Gastrocnemius medialis (tissue), 4 donors: ENCODE measurements at regions not wholly inside any gene's neighbourhood (a gene's known extent, or its start where the extent isn't known, plus 50 kb on each side); places are given as distances from the start of the nearest gene placed in this dataset.

Experiments used
- ATAC-seq, 2 donors: fragments of 150-250 bp; one replicate each; pipeline ENCODE4 v1.9.1; 2016
- DNase-seq, 2 donors: peaks; one replicate each; pipeline ENCODE4 v3.0.0-alpha.2; 2019
- H3K27ac ChIP-seq, 4 donors: fragments of 200-600 bp; sonication (generic); 1 replicate in 1 of 4; 2 replicates in 3 of 4; pipeline ENCODE4 v1.5.1; 2016 to 2018; ENCODE audit warnings: mild to moderate bottlenecking in 2 of 4, moderate library complexity in 1 of 4
- H3K27me3 ChIP-seq, 3 donors: fragments of 200-600 bp; sonication (generic) in 2 of 3; 1 replicate in 1 of 3; 2 replicates in 2 of 3; pipeline versions ENCODE4 v1.5.1 to v1.6.0; 2016 to 2019; ENCODE audit warnings: mild to moderate bottlenecking in 1 of 3, moderate library complexity in 1 of 3
- H3K36me3 ChIP-seq, 2 donors: fragments of 200-600 bp; sonication (generic) in 1 of 2; one replicate each; pipeline ENCODE4 v1.5.1; 2017 to 2018
- H3K4me1 ChIP-seq, 2 donors: fragments of 200-600 bp; sonication (generic) in 1 of 2; one replicate each; pipeline ENCODE4 v1.5.1; 2016 to 2017; ENCODE audit warnings: mild to moderate bottlenecking in 2 of 2
- H3K4me3 ChIP-seq, 4 donors: fragments of 200-600 bp; sonication (generic) in 3 of 4; 1 replicate in 1 of 4; 2 replicates in 3 of 4; pipeline ENCODE4 v1.5.1; 2016 to 2019; ENCODE audit warnings: mild to moderate bottlenecking in 2 of 4
- H3K9me3 ChIP-seq, 3 donors: fragments of 200-600 bp; sonication (generic) in 2 of 3; 1 replicate in 1 of 3; 2 replicates in 2 of 3; pipeline ENCODE4 v1.5.1; 2016 to 2019
- CTCF ChIP-seq, 5 experiments: fragments of 450-650 bp in 3 of 5; fragments of 200-600 bp in 2 of 5; sonication (generic) in 2 of 5; IDR thresholded peaks in 4 of 5; conservative IDR thresholded peaks in 1 of 5; 1 replicate in 4 of 5; 2 replicates in 1 of 5; pipeline ENCODE4 v1.5.1; 2016 to 2019; ENCODE audit warnings: antibody characterized with exemption in 5 of 5, mild to moderate bottlenecking in 3 of 5, moderate library complexity in 3 of 5
- POLR2A ChIP-seq, 2 donors: fragments of 450-650 bp; IDR thresholded peaks; one replicate each; pipeline ENCODE4 v1.6.1; 2017; ENCODE audit warnings: antibody characterized with exemption in 2 of 2, mild to moderate bottlenecking in 2 of 2, moderate library complexity in 2 of 2
- in situ Hi-C, 4 donors: fragments of 200-750 bp; cut with MboI; loops; one replicate each; pipeline versions ENCODE4 v1.15.0 to v1.8.0; 2017; ENCODE audit warnings: low sequenced_read_pairs in 4 of 4
- intact Hi-C: fragments of 100-400 bp; cut with DNase I; formaldehyde crosslinking; loops from one replicate; pipeline ENCODE4 v1.15.1; 2023; ENCODE audit warnings: low total_unique reads

- Histone ChIP-seq H3K36me3 (no peaks in the 10 kb centered on the region), H3K4me1 (no peaks in the 10 kb centered on the region), H3K27ac (no peak overlapping the region), H3K4me3 (no peak overlapping the region), H3K27me3 (no peaks in the 10 kb centered on the region), H3K9me3 (no peaks in the 10 kb centered on the region)
- intact Hi-C loops: no loop called here
- no peak for ATAC-seq
- in situ Hi-C loops: no loop called here
- no peak for TF ChIP-seq POLR2A (IDR thresholded peaks at IDR 0.05)
- TF ChIP-seq CTCF (IDR thresholded peaks at IDR 0.05 in 4 of 5, conservative IDR thresholded peaks at IDR 0.05 in 1 of 5): no peak
- no peak for DNase-seq
Measured at GRCh38 chr2:145410086-145410485, 890.2 kb upstream of the ZEB2 start.

- Histone ChIP-seq H3K27me3 (no peaks in the 10 kb centered on the region), H3K27ac (no peak overlapping the region), H3K9me3 (no peaks in the 10 kb centered on the region), H3K4me1 (no peaks in the 10 kb centered on the region), H3K4me3 (no peak overlapping the region), H3K36me3 (no peaks in the 10 kb centered on the region)
- in situ Hi-C loops (no loop called here), intact Hi-C loops (no loop called here)
- no peak for DNase-seq
- TF ChIP-seq CTCF (IDR thresholded peaks at IDR 0.05 in 4 of 5, conservative IDR thresholded peaks at IDR 0.05 in 1 of 5) (no peak), POLR2A (IDR thresholded peaks at IDR 0.05) (no peak)
- no peak for ATAC-seq
Measured at GRCh38 chr2:145408980-145409379, 889.1 kb upstream of the ZEB2 start.

GRCh38 chr2:145404690-145405089 is 884.8 kb upstream of the ZEB2 start:
- Histone ChIP-seq H3K36me3 (no peaks in the 10 kb centered on the region), H3K4me3 (no peak overlapping the region), H3K27me3 (no peaks in the 10 kb centered on the region), H3K4me1 (no peaks in the 10 kb centered on the region), H3K9me3 (no peaks in the 10 kb centered on the region), H3K27ac (no peak overlapping the region)
- DNase-seq: no peak
- ATAC-seq: no peak
- TF ChIP-seq POLR2A (IDR thresholded peaks at IDR 0.05) (no peak), CTCF (IDR thresholded peaks at IDR 0.05 in 4 of 5, conservative IDR thresholded peaks at IDR 0.05 in 1 of 5) (no peak)
- intact Hi-C loops (no loop called here), in situ Hi-C loops (no loop called here)

GRCh38 chr2:145402706-145403277 is 882.9 kb upstream of the ZEB2 start:
- Histone ChIP-seq H3K9me3 (no peaks in the 10 kb centered on the region), H3K27me3 (no peaks in the 10 kb centered on the region), H3K4me1 (no peaks in the 10 kb centered on the region), H3K4me3 (no peak overlapping the region), H3K36me3 (no peaks in the 10 kb centered on the region), H3K27ac (no peak overlapping the region)
- DNase-seq (no peak), ATAC-seq (no peak)
- intact Hi-C loops (no loop called here), in situ Hi-C loops (no loop called here)
- no peak for TF ChIP-seq CTCF (IDR thresholded peaks at IDR 0.05 in 4 of 5, conservative IDR thresholded peaks at IDR 0.05 in 1 of 5)
- no peak for TF ChIP-seq POLR2A (IDR thresholded peaks at IDR 0.05)

GRCh38 chr2:145399131-145399530 is 879.2 kb upstream of the ZEB2 start:
- DNase-seq (no peak), ATAC-seq (no peak)
- in situ Hi-C loops: no loop called here
- Histone ChIP-seq H3K36me3 (no peaks in the 10 kb centered on the region), H3K27ac (no peak overlapping the region), H3K4me1 (no peaks in the 10 kb centered on the region), H3K27me3 (no peaks in the 10 kb centered on the region), H3K9me3 (no peaks in the 10 kb centered on the region), H3K4me3 (no peak overlapping the region)
- intact Hi-C loops: no loop called here
- TF ChIP-seq CTCF (IDR thresholded peaks at IDR 0.05 in 4 of 5, conservative IDR thresholded peaks at IDR 0.05 in 1 of 5) (no peak), POLR2A (IDR thresholded peaks at IDR 0.05) (no peak)
